ENCODE measurements at regions not wholly inside any gene's neighbourhood (a gene's known extent, or its start where the extent isn't known, plus 50 kb on each side); places are given as distances from the start of the nearest gene placed in this dataset.

DNA sequence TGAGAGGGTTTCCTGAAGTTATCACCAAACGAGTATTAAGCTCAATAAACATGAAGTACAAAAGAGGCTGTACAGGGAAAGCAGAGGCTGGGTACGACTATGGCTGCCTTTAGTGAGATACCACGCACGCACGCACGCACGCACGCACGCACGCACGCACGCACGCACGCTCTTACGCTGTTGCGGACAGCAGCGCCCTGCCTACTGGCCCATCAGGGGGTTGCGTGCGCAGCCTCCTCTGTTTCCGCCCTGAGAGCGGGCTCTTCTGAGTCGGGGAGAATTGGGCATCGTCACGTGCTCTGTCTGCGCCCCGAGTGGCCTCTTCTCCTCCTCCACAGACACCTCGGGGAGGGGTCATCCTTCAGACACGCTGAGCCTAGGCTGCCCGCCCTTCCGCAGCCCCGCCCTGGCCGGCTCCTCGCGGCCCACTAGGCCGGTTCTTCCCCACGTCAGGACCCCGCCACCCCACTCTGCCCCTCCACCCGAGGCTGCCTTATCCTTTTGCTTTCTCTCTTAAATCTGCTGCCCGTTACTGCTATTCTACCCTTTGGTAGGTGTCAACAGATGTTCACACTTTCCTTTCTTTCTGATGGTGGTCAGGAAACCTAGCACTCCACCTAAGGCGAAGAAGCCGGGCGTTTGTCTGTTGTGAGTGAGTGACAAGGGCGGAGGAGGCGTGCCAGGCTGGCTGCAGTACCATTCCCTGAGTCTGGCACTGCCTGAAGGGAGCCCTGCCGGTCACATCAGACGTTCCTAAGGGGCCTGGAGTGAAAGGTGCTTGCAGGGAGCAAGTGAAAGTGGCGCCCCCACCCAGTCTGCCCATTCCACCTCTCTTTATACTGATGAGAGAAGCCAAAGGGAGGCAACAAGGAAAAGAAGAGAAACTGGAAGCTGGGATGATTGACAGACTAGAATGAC lies 300.4 kb upstream of the B3GAT1 start:
- no peak for TF ChIP-seq POLR2AphosphoS5 (IDR thresholded peaks at IDR 0.05)
- no peak for TF ChIP-seq POLR2A (IDR thresholded peaks at IDR 0.05)
- TF ChIP-seq, protein P1, sequence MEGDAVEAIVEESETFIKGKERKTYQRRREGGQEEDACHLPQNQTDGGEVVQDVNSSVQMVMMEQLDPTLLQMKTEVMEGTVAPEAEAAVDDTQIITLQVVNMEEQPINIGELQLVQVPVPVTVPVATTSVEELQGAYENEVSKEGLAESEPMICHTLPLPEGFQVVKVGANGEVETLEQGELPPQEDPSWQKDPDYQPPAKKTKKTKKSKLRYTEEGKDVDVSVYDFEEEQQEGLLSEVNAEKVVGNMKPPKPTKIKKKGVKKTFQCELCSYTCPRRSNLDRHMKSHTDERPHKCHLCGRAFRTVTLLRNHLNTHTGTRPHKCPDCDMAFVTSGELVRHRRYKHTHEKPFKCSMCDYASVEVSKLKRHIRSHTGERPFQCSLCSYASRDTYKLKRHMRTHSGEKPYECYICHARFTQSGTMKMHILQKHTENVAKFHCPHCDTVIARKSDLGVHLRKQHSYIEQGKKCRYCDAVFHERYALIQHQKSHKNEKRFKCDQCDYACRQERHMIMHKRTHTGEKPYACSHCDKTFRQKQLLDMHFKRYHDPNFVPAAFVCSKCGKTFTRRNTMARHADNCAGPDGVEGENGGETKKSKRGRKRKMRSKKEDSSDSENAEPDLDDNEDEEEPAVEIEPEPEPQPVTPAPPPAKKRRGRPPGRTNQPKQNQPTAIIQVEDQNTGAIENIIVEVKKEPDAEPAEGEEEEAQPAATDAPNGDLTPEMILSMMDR (IDR thresholded peaks at IDR 0.05): no peak
- TF ChIP-seq EP300 (IDR thresholded peaks at IDR 0.05): no peak
